DND-41 (cell line): ENCODE measurements at regions not wholly inside any gene's neighbourhood (a gene's known extent, or its start where the extent isn't known, plus 50 kb on each side); places are given as distances from the start of the nearest gene placed in this dataset.

ENCODE experiments used
- ATAC-seq: fragments of 200-7000 bp; cut with Tn5 transposase; 3 replicates; pipeline ENCODE4 v1.9.1; 2021; ENCODE audit warnings: low read depth; ENCODE audit not compliant: insufficient read depth
- DNase-seq: peaks from one replicate; pipeline ENCODE4 v3.0.0-alpha.2; 2020
- H2AFZ ChIP-seq: 2 replicates; pipeline ENCODE4 v1.6.0; 2012; ENCODE audit warnings: low read depth, low read length
- H3K27ac ChIP-seq: 2 replicates; pipeline ENCODE4 v1.5.1; 2012; ENCODE audit warnings: low read length, inconsistent platforms
- H3K27me3 ChIP-seq: fragments of 200-600 bp; sonication (generic); 2 replicates; pipeline ENCODE4 v1.6.0; 2012; ENCODE audit warnings: low read length, mild to moderate bottlenecking, inconsistent platforms; ENCODE audit not compliant: insufficient read depth, poor library complexity
- H3K36me3 ChIP-seq: 2 replicates; pipeline ENCODE4 v1.5.1; 2012; ENCODE audit warnings: low read length, inconsistent platforms; ENCODE audit not compliant: insufficient read depth
- H3K4me1 ChIP-seq: 2 replicates; pipeline ENCODE4 v1.5.1; 2012; ENCODE audit warnings: mild to moderate bottlenecking, low read length; ENCODE audit not compliant: insufficient read depth
- H3K4me2 ChIP-seq: 2 replicates; pipeline ENCODE4 v1.6.0; 2012; ENCODE audit warnings: mild to moderate bottlenecking, moderate library complexity, low read length, inconsistent platforms; ENCODE audit not compliant: insufficient read depth
- H3K4me3 ChIP-seq, 2 experiments: fragments of 200-600 bp in 1 of 2; shearing (Covaris generic) in 1 of 2; 2 replicates each; pipeline ENCODE4 v1.5.1; 2012 to 2016; ENCODE audit warnings: inconsistent platforms in 2 of 2, low read length in 2 of 2, mild to moderate bottlenecking in 2 of 2, low read depth in 1 of 2, moderate library complexity in 1 of 2
- H3K79me2 ChIP-seq: 2 replicates; pipeline ENCODE4 v1.6.0; 2012; ENCODE audit warnings: low read length, inconsistent platforms; ENCODE audit not compliant: insufficient read depth
- H3K9ac ChIP-seq: 2 replicates; pipeline ENCODE4 v1.6.0; 2012; ENCODE audit warnings: low read depth, mild to moderate bottlenecking, inconsistent platforms, low read length, moderate library complexity
- H3K9me3 ChIP-seq: 2 replicates; pipeline ENCODE4 v1.5.1; 2012; ENCODE audit warnings: low read length, moderate library complexity, mild to moderate bottlenecking, inconsistent platforms; ENCODE audit not compliant: insufficient read depth, severe bottlenecking
- H4K20me1 ChIP-seq: 2 replicates; pipeline ENCODE4 v1.6.0; 2012; ENCODE audit warnings: low read length; ENCODE audit not compliant: insufficient read depth
- CTCF ChIP-seq: IDR thresholded peaks from 2 replicates; pipeline ENCODE4 v1.5.1; 2012; ENCODE audit warnings: borderline replicate concordance, low read length, moderate library complexity, mild to moderate bottlenecking; ENCODE audit not compliant: poor library complexity, severe bottlenecking; ENCODE audit errors: extremely low read depth
- EZH2 ChIP-seq: IDR thresholded peaks from 3 replicates; pipeline ENCODE4 v1.6.1; 2012; ENCODE audit warnings: borderline replicate concordance, low read depth, mild to moderate bottlenecking, moderate library complexity, low read length, inconsistent platforms; ENCODE audit not compliant: severe bottlenecking

GRCh38 chr2:88865801-88866371 is 174.4 kb downstream of the RPIA start:
- H4K20me1 ChIP-seq = no peaks in the 10 kb centered on the region
- no peak for DNase-seq
- H3K4me1 ChIP-seq = no peaks in the 10 kb centered on the region
- no peaks in the 10 kb centered on the region for H3K79me2 ChIP-seq
- TF ChIP-seq EZH2 = no peak
- TF ChIP-seq CTCF = no peak
- peak; percentile 54 for ATAC-seq
- peaks cover 41% of the 10 kb centered on the region for H3K27me3 ChIP-seq
- H3K36me3 ChIP-seq = no peaks in the 10 kb centered on the region
- H2AFZ ChIP-seq = no peak overlapping the region
- H3K9ac ChIP-seq = no peak overlapping the region
- peak overlapping the region; percentile 33; the same call in 1 of the 2 replicates for H3K4me2 ChIP-seq
- H3K9me3 ChIP-seq = no peaks in the 10 kb centered on the region
- no peak overlapping the region for H3K27ac ChIP-seq
- H3K4me3 ChIP-seq = no peak overlapping the region

GRCh38 chr2:88866756-88867155 is 175.3 kb downstream of the RPIA start:
- Histone ChIP-seq H3K9ac (no peak overlapping the region), H3K36me3 (no peaks in the 10 kb centered on the region), H3K9me3 (no peaks in the 10 kb centered on the region), H3K4me2 (no peak overlapping the region), H4K20me1 (no peaks in the 10 kb centered on the region), H3K79me2 (no peaks in the 10 kb centered on the region), H3K27me3 (peaks cover 39% of the 10 kb centered on the region), H3K27ac (no peak overlapping the region), H3K4me1 (no peaks in the 10 kb centered on the region), H2AFZ (no peak overlapping the region), H3K4me3 (no peak overlapping the region)
- ATAC-seq (no peak), DNase-seq (no peak)
- TF ChIP-seq CTCF = no peak
- TF ChIP-seq EZH2 = no peak

GRCh38 chr2:88868861-88869260 is 177.4 kb downstream of the RPIA start:
- H3K36me3 ChIP-seq = no peaks in the 10 kb centered on the region
- no peaks in the 10 kb centered on the region for H3K9me3 ChIP-seq
- H3K4me1 ChIP-seq = 0 out of 2 replicates have a peak, but pooled peaks cover under 1% of the 10 kb centered on the region
- H2AFZ ChIP-seq = no peak overlapping the region
- no peak for DNase-seq
- no peak for ATAC-seq
- H3K79me2 ChIP-seq = no peaks in the 10 kb centered on the region
- H4K20me1 ChIP-seq = no peaks in the 10 kb centered on the region
- H3K27ac ChIP-seq = no peak overlapping the region
- H3K4me3 ChIP-seq = no peak overlapping the region
- H3K27me3 ChIP-seq = peaks cover 31% of the 10 kb centered on the region
- H3K4me2 ChIP-seq = no peak overlapping the region
- no peak overlapping the region for H3K9ac ChIP-seq
- TF ChIP-seq EZH2 (no peak), CTCF (no peak)
